Stimulated activated CD8-positive, alpha-beta memory T cell treated with anti-CD3 and anti-CD28 coated beads, Interleukin-12 subunit alpha, Interleukin-12 subunit beta, amount 100 ng/mL, for 24 hours (primary cell): ENCODE measurements at regions not wholly inside any gene's neighbourhood (a gene's known extent, or its start where the extent isn't known, plus 50 kb on each side); places are given as distances from the start of the nearest gene placed in this dataset.

Source experiments
- DNase-seq: peaks from one replicate; pipeline ENCODE4 v3.0.0-alpha.2; 2020; ENCODE audit errors: extremely low read depth

DNA sequence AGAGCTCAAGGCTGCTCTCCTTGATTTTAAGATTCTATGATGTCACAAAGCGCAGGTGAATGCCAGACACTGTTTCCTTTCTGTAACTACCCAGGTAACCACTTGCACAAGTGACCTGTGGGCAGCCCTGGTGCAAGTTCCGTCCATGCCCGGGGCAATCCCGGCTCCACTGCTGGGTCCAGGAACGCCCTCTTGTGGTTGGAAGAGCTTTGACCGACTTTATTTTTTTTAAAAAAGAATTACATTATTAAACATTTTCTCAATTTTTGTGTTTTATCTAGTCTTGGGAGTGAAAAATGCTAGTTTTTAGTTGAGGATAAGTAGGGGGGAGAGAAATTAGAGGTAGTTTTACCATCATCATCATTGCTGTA lies 695.2 kb downstream of the QKI start:
- DNase-seq = no peak

DNA sequence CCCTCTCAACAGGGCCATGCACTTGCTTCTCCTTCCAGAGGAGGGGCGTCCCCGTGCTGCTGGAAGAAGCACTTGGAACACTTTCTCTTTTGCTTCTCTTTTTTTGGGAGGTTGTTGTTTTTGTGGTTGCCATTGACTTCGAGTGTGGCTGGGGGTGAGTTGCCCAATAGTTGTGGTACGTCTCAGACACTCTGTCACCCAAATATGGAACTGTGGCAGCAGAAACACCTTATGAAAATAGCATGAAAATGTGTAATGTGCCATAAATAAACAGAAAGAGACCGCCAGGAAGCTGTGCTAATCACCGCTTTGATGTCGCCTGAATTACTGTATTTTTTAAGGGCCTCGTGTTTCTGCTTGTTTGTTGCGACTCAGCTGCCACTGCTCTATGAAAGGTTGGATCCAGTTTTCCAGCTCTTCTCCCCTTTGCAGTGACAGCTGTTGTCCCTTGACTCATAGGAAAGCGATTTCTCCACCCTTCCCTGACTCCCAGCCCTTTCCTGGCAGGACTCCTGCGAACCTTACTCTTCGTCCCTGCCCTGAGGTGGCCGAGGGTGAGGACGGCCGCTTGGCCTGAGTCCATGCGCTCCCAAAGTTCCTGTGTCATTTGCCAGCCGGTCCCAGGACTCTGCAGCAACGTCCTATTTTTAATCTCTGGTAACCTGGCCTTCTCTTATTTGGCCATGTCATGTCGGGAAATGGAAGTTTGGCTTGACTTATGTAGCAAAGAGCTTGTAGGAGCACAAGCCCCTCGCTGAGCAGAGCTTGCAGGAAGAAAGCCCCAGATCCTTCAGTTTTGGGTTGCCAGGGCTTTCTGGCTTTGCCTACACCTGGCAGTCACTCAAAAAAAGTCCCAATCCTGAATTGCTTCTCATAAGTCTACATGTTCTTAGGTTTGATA lies 694.6 kb downstream of the QKI start:
- no peak for DNase-seq

DNA sequence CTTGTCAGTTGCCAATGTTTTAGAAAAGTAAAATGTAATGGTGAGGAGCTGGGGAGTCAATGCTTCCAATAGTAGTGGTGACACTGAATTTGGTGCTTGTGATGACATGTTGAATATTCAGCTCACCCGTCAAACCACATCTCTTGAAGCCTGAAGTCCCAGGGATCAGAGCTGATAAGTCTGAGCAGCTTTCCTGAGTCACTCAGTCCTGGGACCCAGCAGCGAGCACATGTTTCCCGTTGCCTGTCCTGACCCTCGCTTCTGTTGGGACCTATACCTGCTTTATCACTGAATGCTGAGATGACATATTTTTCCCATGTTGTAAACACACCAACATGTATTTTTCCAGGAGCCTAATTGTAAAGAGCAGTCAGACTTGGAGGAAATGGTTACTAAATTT lies 693.6 kb downstream of the QKI start:
- no peak for DNase-seq

DNA sequence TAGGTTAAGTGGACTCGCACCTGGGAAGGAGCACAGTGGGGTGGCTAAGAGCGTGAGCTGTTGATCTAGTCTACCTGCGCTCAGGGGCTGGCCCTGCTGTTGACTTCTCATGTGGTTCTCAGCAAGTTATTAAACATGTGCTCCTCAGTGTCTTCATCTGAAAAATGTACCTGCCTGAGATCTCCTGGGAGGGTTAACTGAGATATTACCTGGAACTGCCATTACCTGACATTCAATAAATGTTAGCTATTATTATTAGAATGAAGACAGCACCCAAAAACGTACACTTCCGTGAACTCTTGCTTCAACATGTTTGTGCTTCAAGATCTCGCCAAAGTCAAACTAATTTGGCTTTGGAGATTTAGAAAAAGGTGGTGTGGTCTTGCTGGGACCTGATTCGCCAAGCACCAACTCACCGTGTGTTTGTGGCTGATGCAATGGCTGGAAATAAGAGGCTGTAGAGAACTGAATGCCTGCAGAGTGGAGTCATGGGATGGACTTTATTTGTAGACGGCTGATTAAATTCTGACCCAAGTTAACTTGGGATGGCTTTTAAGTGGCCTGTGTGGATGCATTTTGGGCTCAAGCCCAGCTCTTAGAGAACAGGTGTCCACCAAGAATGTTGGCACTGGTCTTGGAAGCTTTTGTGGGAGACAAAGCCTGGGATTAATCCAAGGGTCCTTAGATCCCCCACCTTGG lies 692.9 kb downstream of the QKI start:
- no peak for DNase-seq

DNA sequence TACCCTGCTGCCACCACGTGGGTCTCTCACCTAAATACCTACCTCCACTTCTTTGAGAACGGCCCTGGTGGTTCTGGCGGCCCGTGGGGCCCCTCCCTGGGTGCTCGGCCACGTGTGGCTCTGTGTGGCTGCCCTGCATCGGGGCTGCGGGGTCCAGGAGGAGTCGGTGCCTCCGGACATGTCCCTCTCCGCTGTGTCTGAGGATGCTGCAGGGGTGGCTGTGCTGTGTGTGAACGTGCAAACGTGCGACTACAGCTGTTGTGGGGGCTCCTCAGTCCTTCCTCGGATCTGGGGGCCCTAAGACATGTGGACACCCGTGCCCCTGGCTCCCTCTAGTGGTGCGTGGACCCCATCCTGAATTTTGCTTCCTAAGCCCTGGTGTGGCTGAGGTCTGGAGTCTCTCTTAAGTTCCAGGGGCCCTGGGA lies 691.8 kb downstream of the QKI start:
- no peak for DNase-seq

DNA sequence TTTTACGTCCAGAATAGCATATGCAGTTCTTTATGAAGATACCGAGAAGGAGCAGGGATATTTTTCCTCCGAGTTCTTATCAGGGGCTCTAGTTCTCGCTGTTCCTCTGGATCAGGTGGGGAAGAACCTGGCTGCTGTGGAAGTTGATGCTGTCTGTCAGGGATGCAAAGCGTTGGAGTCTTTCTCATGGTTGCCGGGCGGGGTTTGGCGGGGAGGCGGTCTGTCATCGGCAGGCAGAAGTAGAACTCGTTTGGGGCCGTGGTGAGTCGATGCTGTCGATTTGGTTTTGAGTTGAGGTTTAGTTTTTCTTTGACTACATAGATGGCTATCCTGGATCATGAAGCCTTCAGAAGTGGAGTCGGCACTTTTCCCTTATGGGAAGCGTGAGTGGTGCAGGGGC lies 691.2 kb downstream of the QKI start:
- DNase-seq = no peak

DNA sequence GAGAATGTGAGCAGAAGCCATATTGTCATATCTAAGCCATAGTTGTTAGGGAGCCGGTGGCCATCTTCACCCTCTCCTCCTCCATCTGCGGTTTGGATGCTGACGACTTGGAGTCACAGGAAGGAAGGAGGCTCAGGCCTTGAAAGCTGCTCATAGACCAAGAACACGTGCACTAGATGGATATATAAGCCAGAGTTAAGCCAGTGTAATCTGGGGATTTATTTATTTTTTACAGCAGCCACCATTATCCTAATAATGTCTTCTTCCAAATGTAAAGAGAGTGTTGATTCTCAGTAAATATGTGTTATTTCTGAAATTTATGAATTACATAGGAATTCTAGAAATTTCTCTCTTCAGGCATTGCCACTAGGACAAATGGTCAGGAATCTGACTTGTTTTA lies 689.9 kb downstream of the QKI start:
- DNase-seq = no peak

DNA sequence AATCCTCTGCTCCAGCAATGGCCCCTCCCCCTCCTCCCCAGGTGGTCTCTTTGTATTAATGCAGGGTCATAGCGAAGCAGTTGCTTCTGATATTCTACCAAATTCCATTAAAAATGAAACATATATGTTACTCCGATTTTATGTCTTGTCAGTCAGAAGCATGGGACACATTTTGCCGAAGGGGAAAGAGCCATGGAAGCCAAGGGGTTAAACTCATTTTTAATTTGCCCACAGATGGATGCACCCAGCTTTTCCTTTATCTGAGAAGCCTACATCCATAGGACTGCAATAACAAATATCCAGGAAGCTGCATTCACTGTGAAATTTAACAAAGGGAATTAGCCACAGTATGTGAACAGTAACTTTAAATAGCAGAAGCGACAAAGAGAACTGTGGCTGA lies 688.2 kb downstream of the QKI start:
- no peak for DNase-seq

DNA sequence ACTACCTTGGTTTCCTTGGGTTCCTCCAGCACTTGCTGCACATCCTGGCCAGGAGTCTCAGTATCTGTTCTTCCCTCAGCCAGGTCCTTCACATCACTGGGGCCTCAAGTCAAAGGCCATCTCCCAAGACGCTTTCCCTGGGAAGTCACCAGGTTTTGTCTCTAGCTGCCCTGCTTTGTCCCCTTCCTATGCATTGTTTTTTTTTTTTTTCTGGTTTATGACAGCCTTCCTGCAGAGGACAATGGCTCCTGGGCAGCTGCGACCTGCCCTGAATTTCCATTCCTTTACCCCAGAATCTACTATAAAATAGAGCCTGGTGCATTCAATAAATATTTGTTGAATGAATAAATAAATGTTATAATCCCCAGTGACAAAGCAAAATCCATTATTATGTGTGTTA lies 687.3 kb downstream of the QKI start:
- DNase-seq = no peak

DNA sequence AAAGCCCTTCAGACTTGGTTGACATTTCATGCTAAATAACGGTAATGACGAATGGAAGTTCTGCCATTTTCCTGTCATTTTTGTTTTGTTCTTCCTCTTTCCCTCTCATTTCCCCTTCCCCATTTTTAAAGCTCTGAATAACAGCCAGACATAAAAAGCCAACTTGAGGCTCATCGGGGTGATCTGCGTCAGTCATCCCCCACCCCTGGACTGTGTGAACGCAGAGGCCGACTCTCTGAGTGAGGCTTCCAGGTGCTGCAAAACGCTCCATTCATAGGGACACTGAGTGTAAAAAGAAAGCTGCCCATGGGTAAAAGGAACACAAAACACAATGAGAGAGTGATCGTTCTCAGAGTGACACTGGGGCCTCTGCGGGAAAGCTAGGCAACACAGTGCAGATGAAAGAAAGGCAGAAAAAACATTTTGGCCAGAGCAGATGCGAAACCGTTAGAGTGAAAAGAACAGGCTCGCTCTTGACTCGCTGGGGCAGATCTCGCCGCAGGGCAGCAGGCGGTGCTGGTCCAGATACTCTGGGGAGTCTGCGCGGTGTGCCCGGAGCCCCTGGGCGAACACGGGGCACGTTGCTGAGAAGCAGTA lies 684.8 kb downstream of the QKI start:
- DNase-seq = no peak

DNA sequence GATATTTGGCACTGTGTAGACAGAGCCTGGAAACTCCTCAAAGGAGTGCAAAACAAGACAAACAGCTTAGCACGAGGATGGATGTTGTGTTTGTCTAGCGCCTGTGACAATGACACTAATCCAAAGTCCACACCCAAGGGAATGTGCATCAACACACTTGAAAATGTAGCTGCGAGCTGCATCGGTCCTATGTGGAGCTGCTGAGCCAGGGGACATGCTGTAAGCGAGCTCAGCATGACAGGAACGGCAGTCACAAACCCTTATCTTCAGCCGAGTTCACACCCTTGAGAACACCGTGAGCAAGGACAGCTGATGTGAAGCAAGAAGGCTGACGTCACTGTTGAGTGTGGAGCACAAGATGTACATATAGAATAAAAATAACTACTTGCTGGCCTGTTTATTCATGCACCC lies 684.3 kb downstream of the QKI start:
- no peak for DNase-seq

DNA sequence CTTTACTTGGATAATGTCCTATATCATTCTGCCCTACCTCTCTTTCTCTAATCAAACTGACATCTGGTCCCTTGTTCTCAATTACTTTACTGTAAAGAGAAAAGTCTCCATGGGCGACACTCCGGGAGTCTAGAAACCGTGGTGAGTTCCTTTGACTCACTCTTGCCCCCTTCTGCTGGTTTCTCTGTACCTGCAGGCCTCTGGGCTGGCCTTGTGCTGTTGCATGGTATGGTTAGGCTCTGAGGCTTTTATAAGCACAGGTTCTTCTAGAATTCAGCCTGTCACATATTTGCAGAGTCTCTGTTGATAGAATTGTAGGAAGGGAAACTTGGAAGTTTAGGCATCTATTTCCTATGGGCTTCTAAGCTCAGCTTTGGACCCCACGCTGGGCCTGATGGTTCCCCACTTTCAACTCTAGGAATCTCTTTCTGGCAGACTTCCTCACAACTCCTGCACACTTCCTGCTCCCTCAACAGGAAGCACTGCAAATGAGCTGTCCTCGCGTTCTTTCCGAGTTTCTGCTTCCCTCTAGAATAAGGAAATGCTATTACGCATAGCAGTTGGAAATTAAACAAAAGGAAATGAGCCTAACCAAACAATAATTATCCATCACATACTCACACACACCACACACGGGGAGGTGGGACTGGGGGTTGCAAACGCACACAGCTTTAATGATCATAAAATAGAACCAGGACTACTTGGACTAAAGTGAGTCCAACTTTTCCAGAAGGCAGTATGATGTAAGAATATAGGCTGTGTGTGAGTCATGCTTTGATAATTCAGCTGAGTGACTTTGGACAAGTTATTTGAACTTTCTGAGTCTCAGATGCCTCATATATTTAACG lies 683.3 kb downstream of the QKI start:
- no peak for DNase-seq

DNA sequence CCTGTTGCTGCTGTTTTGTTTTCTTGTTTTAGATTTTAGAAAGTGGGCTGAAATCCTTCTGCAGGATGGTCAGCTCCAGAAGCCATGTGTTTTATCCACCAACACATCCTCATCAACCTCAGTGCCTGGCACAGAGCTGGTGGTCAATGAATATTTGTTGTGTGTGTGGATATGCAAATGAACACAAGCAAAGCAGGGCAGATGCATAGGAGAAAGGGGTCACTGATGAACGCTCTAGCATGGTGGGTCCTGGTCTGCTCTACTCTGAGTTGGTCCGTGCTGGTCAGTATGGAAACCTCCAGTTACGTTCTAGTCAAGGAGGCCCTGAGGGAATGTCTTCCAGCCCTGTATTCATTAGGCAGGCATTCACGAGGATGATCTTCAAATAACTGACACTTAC lies 682.5 kb downstream of the QKI start:
- no peak for DNase-seq

DNA sequence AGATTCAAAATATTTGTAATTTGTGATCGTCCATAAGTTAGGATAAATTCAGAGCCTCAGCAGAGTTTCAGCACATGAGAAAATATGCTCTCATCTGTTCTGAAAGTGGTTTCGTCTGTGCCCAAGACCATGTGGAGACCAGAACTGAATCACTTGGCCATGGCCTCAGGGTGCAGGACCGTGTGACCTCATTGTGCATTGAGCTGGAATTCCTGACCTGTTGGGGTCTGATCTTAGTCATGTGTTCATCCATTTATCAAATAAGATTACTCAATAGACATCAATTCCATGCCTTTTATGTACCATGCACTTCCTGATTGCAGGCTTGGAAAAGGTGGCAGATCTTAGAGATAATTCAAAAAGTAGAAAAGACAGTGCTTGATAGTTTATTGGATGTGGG lies 680.5 kb downstream of the QKI start:
- DNase-seq = no peak

DNA sequence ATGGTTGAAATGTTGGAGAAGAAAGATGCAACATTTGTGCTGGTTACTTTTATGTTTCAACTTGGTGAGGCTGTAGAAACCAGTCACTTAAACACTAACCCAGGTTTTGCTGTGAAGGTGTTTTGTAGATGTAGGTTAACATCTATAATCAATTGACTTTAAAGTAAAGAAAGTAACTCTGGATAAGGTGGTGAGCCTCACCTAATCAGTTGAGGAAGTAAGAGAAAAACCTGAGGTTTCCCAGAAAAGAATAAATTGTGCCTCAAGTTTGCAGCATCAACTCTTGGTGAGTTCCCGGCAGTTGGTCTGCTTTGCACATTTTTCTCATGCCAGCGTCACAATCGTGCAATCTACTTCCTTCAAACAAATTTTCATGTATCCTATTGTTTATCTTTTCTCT lies 673.4 kb downstream of the QKI start:
- no peak for DNase-seq

DNA sequence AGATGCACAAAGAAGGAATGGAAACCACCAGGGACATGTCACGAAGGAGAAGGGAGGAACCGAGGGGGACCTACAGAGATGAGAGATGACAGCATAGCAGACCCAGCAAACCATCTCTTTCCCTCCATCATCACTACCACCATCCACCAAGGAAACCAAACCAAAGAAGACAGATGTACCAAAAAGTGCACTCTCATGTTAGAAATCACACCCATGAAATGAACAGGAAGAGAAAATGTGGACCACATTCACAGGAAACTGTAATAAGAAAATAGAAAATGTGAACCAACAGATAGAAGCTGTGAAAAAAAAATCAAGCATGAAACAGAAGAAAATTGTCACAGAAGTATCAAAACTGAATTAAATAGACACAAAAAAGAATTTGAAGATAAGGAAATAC lies 672.7 kb downstream of the QKI start:
- no peak for DNase-seq

DNA sequence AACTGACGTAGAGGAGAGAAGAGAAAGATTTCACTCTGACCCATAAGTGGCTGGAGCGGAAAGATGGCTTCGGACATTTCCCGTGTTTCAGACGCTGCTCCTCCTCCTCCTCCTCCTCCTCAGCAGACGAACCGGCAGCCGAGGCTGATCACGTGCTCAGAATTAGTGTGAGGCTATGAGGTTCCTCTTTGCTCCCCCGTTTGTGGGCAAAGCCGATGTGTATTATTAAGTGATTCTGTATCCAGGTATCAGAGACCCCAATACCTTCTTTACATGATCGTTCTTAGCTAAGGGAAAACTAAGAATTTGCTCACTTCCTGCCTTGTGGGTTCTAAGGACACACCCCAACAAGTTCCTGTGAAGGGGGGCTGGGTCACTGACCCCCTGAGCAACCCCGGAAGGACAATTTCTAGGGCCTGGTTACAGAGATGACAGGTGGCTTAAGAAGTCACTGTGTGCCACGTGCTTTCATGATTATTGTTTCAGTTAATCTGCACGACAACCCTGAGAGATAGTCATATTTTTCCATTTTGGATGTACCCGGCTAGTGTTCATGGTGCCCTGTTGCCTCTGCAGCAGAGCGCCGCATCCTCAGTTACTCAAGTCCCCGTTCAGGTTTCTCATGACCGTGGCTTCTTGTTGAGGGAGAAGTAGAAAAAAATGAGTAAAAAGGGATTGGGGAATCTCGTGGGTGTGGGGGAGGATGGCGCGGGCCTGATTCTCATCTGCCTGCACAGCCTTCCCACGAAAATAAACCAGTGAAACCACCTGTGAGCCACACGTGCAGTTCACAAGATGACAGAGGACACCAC lies 671.8 kb downstream of the QKI start:
- no peak for DNase-seq

DNA sequence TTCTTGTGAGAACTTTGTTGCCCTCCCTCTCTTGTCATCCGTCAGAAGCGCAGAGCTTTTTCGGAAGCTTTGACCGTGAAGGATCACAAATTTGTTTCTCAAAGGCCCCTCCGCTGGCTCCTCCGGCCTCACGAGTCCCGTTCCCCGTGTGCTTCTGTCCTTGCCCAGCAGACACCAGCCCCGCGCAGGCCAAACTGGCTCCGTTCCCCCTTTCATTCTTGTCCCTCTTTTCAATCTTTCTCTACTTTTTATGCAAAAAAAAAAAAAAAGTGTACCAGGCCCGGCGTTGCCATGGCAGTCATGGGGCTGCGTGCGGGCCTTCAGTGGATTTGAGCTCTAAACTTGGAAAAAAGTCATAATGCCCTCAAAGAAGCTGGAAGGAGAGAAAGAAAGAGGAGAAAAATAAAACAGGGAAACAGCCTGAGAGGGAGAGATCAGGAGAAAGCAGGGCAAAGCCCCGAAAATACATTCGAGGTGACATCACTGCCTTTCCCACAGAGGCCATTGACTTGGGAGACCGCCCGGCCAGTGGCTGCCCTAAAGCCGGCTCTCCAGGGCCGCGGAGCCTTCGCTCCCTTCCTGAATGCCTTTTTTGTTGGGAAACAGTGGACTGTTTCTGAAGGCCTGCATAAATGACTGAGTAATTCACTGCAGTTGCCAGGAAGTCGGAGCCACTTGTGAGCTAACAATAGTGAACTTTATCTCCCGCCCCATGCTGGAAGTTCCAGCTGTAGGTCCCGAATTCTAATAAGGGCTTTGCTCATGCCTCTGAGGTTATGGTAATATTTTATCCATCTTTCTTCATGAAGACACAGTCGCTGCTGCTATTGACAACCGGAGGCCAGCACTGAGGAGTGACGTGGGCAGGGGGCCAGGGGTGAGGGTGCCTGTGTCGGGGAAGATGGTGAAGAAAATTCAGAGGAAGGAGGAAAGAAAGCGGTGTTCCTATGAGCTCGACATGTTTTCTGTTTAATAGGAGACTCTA lies 670.9 kb downstream of the QKI start:
- no peak for DNase-seq

DNA sequence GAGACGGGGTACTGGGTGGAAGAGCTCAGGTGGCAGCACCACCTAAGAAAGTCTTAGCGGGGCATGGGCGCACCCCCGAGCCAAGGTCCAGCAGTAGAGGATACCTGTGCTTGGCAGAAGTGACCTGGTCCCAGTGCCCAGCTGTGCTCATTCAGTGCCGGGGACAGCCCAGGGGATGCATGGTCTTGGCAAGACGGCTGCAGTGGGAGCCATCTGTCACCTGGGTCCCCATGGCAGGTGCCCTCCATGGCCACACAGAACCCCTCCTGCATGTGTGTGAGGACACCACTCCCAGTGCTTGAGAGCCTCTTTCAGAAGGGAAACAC lies 664.7 kb downstream of the QKI start:
- no peak for DNase-seq
